ENCODE measurements at regions not wholly inside any gene's neighbourhood (a gene's known extent, or its start where the extent isn't known, plus 50 kb on each side); places are given as distances from the start of the nearest gene placed in this dataset.

DNA sequence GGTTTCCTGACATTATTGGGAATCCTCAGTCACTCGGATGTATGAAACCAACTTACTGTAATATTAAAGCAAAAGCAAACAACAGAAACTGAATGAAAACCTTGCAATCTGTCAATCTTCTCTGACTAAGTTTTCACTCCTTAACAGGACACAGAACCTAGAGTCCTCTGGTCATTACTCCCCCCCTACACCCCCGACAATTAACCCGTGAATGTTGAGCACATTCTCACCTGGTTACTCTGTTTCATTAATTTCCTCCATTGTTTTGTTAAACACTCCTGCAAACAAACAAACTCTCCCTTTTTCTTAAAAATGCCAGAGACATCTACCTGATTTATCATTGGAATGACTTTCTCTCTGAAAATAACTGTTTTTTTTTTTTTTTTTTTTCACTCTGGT, 469.0 kb upstream of the PRKX start:
- no peak overlapping the region for H3K9ac ChIP-seq (ENCODE audit: low read length)
- no peaks in the 10 kb centered on the region for H3K9me2 ChIP-seq (ENCODE audit: low read depth, low read length)
- H3K79me2 ChIP-seq (ENCODE audit: insufficient read depth, low read length): no peaks in the 10 kb centered on the region
- H3K4me2 ChIP-seq (ENCODE audit: low read length): no peak overlapping the region
- no peak overlapping the region for H3K4me3 ChIP-seq (ENCODE audit: low read depth, low read length, poor library complexity, severe bottlenecking)
- no peaks in the 10 kb centered on the region for H4K20me1 ChIP-seq (ENCODE audit: insufficient read depth, low read length)
- no peaks in the 10 kb centered on the region for H3F3A ChIP-seq (ENCODE audit: insufficient read depth, low read length)
- no peaks in the 10 kb centered on the region for H3K36me3 ChIP-seq (ENCODE audit: insufficient read depth, low read length)
- H3K4me1 ChIP-seq (ENCODE audit: insufficient read depth, low read length, severe bottlenecking): no peaks in the 10 kb centered on the region
- no peaks in the 10 kb centered on the region for H3K9me3 ChIP-seq (ENCODE audit: low read length)
- TF ChIP-seq EZH2 (IDR thresholded peaks at IDR 0.05; ENCODE audit: borderline replicate concordance, low read length): no peak
- TF ChIP-seq, protein P1, sequence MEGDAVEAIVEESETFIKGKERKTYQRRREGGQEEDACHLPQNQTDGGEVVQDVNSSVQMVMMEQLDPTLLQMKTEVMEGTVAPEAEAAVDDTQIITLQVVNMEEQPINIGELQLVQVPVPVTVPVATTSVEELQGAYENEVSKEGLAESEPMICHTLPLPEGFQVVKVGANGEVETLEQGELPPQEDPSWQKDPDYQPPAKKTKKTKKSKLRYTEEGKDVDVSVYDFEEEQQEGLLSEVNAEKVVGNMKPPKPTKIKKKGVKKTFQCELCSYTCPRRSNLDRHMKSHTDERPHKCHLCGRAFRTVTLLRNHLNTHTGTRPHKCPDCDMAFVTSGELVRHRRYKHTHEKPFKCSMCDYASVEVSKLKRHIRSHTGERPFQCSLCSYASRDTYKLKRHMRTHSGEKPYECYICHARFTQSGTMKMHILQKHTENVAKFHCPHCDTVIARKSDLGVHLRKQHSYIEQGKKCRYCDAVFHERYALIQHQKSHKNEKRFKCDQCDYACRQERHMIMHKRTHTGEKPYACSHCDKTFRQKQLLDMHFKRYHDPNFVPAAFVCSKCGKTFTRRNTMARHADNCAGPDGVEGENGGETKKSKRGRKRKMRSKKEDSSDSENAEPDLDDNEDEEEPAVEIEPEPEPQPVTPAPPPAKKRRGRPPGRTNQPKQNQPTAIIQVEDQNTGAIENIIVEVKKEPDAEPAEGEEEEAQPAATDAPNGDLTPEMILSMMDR (IDR thresholded peaks at IDR 0.05; ENCODE audit: low read length): no peak
- no peak overlapping the region for H3K27ac ChIP-seq (ENCODE audit: low read depth, low read length, poor library complexity, severe bottlenecking)
- no peaks in the 10 kb centered on the region for H3K27me3 ChIP-seq (ENCODE audit: insufficient read depth, low read length)
- no peak overlapping the region for H2AFZ ChIP-seq (ENCODE audit: low read length)

DNA sequence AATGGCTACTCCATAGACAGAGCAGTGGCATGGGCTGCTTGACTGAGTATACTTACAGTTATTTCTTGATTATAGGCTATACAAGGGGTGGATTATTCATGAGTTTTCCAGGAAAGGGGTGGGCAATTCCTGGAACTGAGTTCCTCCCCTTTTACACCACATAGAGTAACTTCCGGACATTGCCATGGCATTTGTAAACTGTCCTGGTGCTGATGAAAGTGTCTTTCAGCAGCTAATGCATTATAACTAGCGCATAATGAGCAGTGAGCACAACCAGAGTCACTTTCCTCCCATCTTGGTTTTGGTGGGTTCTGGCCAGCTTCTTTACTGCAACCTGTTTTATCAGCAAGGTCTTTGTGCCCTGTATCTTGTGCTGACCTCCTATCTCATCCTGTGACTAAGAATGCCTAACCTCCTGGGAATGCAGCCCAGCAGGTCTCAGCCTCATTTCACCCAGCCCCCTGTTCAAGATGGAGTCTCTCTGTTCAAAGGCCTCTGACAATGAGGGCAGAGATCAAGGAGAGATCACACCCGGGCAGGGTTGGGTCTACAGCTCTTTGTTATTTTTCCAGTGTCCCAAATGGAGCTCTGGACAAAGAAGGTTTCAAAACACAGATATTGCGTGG, 468.4 kb upstream of the PRKX start:
- no peak overlapping the region for H2AFZ ChIP-seq (ENCODE audit: low read length)

DNA sequence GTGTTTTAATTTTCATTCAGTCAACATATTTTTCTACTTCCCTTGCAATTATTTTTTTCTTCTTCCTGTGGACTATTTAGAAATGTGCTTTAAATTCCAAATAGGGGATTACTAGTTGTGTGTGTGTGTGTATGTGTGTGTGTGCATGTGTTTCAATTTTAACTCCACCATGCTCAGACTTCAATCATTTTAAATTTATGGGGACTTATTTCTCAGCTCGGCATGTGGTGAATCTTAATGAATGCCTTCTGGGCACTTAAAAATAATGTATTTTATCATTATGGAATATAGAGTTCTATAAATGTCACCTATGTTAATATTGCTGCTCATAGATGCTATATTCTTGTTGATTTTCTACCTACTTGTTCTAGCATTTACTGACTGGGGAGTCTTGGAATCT, 465.6 kb upstream of the PRKX start:
- Histone ChIP-seq H3K4me3 (ENCODE audit: low read depth, low read length, poor library complexity, severe bottlenecking) (no peak overlapping the region), H3K79me2 (ENCODE audit: insufficient read depth, low read length) (no peaks in the 10 kb centered on the region), H3F3A (ENCODE audit: insufficient read depth, low read length) (no peaks in the 10 kb centered on the region), H3K36me3 (ENCODE audit: insufficient read depth, low read length) (no peaks in the 10 kb centered on the region), H3K9me2 (ENCODE audit: low read depth, low read length) (no peaks in the 10 kb centered on the region), H3K9me3 (ENCODE audit: low read length) (no peaks in the 10 kb centered on the region), H3K9ac (ENCODE audit: low read length) (no peak overlapping the region), H3K4me2 (ENCODE audit: low read length) (no peak overlapping the region), H3K27me3 (ENCODE audit: insufficient read depth, low read length) (no peaks in the 10 kb centered on the region), H3K4me1 (ENCODE audit: insufficient read depth, low read length, severe bottlenecking) (no peaks in the 10 kb centered on the region), H2AFZ (ENCODE audit: low read length) (no peak overlapping the region), H4K20me1 (ENCODE audit: insufficient read depth, low read length) (no peaks in the 10 kb centered on the region), H3K27ac (ENCODE audit: low read depth, low read length, poor library complexity, severe bottlenecking) (no peak overlapping the region)
- no peak for TF ChIP-seq EZH2 (IDR thresholded peaks at IDR 0.05; ENCODE audit: borderline replicate concordance, low read length)
- TF ChIP-seq, protein P1 (IDR thresholded peaks at IDR 0.05; ENCODE audit: low read length): no peak

More for the DNA sequence above, 468.4 kb upstream of the PRKX start:
- no peaks in the 10 kb centered on the region for H3K9me2 ChIP-seq (ENCODE audit: low read depth, low read length)
- H3K9ac ChIP-seq (ENCODE audit: low read length): no peak overlapping the region
- no peak overlapping the region for H3K27ac ChIP-seq (ENCODE audit: low read depth, low read length, poor library complexity, severe bottlenecking)
- H3K9me3 ChIP-seq (ENCODE audit: low read length): no peaks in the 10 kb centered on the region
- no peaks in the 10 kb centered on the region for H4K20me1 ChIP-seq (ENCODE audit: insufficient read depth, low read length)
- no peak overlapping the region for H3K4me2 ChIP-seq (ENCODE audit: low read length)
- H3K36me3 ChIP-seq (ENCODE audit: insufficient read depth, low read length): no peaks in the 10 kb centered on the region
- no peaks in the 10 kb centered on the region for H3K79me2 ChIP-seq (ENCODE audit: insufficient read depth, low read length)
- TF ChIP-seq, protein P1 (IDR thresholded peaks at IDR 0.05; ENCODE audit: low read length): no peak
- no peak for TF ChIP-seq EZH2 (IDR thresholded peaks at IDR 0.05; ENCODE audit: borderline replicate concordance, low read length)
- no peaks in the 10 kb centered on the region for H3K4me1 ChIP-seq (ENCODE audit: insufficient read depth, low read length, severe bottlenecking)
- no peaks in the 10 kb centered on the region for H3K27me3 ChIP-seq (ENCODE audit: insufficient read depth, low read length)
- H3F3A ChIP-seq (ENCODE audit: insufficient read depth, low read length): no peaks in the 10 kb centered on the region
- H3K4me3 ChIP-seq (ENCODE audit: low read depth, low read length, poor library complexity, severe bottlenecking): no peak overlapping the region

Data from OCI-LY1 (cell line).